Type B pancreatic cell (in vitro differentiated cells): ENCODE measurements at regions not wholly inside any gene's neighbourhood (a gene's known extent, or its start where the extent isn't known, plus 50 kb on each side); places are given as distances from the start of the nearest gene placed in this dataset.
A peak's percentile ranks its signal among the peaks of the same experiment; 100 is the strongest.

Experiments
- DNase-seq: peaks from one replicate; pipeline ENCODE4 v3.0.0; 2021; ENCODE audit warnings: mixed read lengths; ENCODE audit not compliant: unreplicated experiment; ENCODE audit errors: extremely low spot score
- H3K27ac Mint-ChIP-seq: 2 replicates; pipeline ENCODE4 v1.8.0; 2021; ENCODE audit warnings: mild to moderate bottlenecking, mixed read lengths
- H3K27me3 Mint-ChIP-seq: 2 replicates; pipeline ENCODE4 v1.8.0; 2021; ENCODE audit warnings: mixed read lengths
- H3K36me3 Mint-ChIP-seq: 2 replicates; pipeline ENCODE4 v1.8.0; 2021; ENCODE audit warnings: mixed read lengths
- H3K4me1 Mint-ChIP-seq: one replicate; pipeline ENCODE4 v1.8.0; 2021; ENCODE audit warnings: mixed read lengths; ENCODE audit not compliant: unreplicated experiment
- H3K4me3 Mint-ChIP-seq: 2 replicates; pipeline ENCODE4 v1.8.0; 2021; ENCODE audit warnings: mild to moderate bottlenecking, mixed read lengths
- H3K9me3 Mint-ChIP-seq: 2 replicates; pipeline ENCODE4 v1.8.0; 2021; ENCODE audit warnings: mixed read lengths
- TF ChIP-seq, protein P1 (sequence below): fragments of 200-600 bp; sonication (generic); conservative IDR thresholded peaks from 2 replicates; pipeline ENCODE4 v1.5.0; 2021; ENCODE audit warnings: antibody characterized with exemption, mild to moderate bottlenecking

GRCh38 chrX:39985071-39985470 lies 112.7 kb downstream of the BCOR start:
- TF ChIP-seq, protein P1, sequence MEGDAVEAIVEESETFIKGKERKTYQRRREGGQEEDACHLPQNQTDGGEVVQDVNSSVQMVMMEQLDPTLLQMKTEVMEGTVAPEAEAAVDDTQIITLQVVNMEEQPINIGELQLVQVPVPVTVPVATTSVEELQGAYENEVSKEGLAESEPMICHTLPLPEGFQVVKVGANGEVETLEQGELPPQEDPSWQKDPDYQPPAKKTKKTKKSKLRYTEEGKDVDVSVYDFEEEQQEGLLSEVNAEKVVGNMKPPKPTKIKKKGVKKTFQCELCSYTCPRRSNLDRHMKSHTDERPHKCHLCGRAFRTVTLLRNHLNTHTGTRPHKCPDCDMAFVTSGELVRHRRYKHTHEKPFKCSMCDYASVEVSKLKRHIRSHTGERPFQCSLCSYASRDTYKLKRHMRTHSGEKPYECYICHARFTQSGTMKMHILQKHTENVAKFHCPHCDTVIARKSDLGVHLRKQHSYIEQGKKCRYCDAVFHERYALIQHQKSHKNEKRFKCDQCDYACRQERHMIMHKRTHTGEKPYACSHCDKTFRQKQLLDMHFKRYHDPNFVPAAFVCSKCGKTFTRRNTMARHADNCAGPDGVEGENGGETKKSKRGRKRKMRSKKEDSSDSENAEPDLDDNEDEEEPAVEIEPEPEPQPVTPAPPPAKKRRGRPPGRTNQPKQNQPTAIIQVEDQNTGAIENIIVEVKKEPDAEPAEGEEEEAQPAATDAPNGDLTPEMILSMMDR: no peak
- Mint-ChIP-seq H3K27ac (peak overlapping the region; percentile 20), H3K4me3 (no peak overlapping the region), H3K4me1 (peaks cover 6% of the 10 kb centered on the region), H3K9me3 (no peaks in the 10 kb centered on the region), H3K36me3 (no peaks in the 10 kb centered on the region), H3K27me3 (no peaks in the 10 kb centered on the region)
- DNase-seq: no peak

DNA sequence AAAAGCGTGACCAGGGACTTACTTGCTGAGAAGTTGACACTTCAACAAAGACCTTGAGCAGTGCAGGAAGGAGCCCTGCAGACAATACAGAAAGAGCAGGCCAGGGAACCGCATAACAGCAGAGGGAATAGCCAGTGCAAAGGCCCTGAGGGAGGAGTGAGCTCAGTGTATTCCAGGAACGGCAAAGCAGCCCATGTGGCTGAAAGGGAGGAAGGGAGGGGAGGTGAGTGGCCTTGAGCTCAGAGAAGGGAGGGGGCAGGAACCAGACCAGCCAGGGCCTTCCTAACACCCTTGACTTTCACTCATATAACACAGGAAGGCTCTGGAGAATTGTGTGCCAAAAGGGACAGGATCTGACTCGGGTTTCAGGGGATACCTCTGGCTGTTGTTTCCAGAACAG lies 112.2 kb downstream of the BCOR start:
- H3K36me3 Mint-ChIP-seq: no peaks in the 10 kb centered on the region
- TF ChIP-seq, protein P1: no peak
- no peaks in the 10 kb centered on the region for H3K9me3 Mint-ChIP-seq
- no peak overlapping the region for H3K4me3 Mint-ChIP-seq
- DNase-seq: no peak
- H3K4me1 Mint-ChIP-seq: peaks cover 6% of the 10 kb centered on the region
- peak overlapping the region; percentile 20 for H3K27ac Mint-ChIP-seq
- no peaks in the 10 kb centered on the region for H3K27me3 Mint-ChIP-seq

GRCh38 chrX:39988496-39988895 lies 109.3 kb downstream of the BCOR start:
- H3K4me1 Mint-ChIP-seq: peaks cover 6% of the 10 kb centered on the region
- H3K27me3 Mint-ChIP-seq: no peaks in the 10 kb centered on the region
- no peak overlapping the region for H3K4me3 Mint-ChIP-seq

DNA sequence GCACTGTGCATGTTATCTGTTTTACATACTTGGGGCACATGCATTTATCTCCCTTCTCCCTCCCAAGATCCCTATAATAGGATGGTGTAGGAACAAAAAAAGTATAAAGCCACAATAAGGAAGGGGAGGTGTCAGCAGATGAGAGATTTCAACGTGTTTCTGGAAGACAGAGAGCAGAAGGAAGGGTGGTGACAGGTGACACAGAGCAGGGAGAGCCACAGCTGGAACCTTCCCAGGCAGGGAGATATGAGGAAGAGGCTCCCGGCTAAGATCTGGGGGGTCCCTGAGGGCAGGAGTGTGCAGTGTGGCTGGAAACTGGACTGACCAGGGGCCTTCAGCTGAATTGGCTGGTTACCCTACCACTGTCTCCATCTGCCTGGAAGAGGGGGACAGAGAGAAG lies 107.4 kb downstream of the BCOR start:
- no peak for DNase-seq
- Mint-ChIP-seq H3K36me3 (no peaks in the 10 kb centered on the region), H3K9me3 (no peaks in the 10 kb centered on the region), H3K27ac (no peak overlapping the region), H3K4me1 (peaks cover 1% of the 10 kb centered on the region), H3K4me3 (no peak overlapping the region), H3K27me3 (no peaks in the 10 kb centered on the region)
- TF ChIP-seq, protein P1: no peak

More at GRCh38 chrX:39988496-39988895, 109.3 kb downstream of the BCOR start:
- Mint-ChIP-seq H3K36me3 (no peaks in the 10 kb centered on the region), H3K9me3 (no peaks in the 10 kb centered on the region), H3K27ac (no peak overlapping the region)
- TF ChIP-seq, protein P1: no peak
- no peak for DNase-seq

GRCh38 chrX:39992300-39992699 lies 105.5 kb downstream of the BCOR start:
- Mint-ChIP-seq H3K4me1 (no peaks in the 10 kb centered on the region), H3K27ac (no peak overlapping the region), H3K36me3 (no peaks in the 10 kb centered on the region), H3K27me3 (no peaks in the 10 kb centered on the region), H3K4me3 (no peak overlapping the region), H3K9me3 (no peaks in the 10 kb centered on the region)
- TF ChIP-seq, protein P1: no peak
- DNase-seq: no peak

DNA sequence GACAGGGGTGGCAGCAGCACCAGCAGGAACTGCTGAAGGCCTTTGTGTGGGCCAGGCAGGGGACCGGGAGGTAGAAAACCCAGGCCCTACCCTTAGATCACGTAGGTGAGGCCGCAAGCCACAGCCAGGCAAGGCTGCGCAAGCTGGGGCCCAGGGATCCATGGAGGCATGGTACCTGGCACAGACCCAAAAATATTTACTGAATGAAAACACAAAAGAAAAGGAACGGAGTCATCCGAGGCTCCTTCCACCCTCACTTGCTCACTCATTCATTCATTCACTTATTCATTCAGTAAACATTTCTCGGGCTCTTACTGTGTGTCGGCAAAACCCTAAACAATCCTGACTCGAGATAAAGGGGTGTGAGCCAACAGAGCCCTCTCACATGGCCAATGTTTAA lies 102.3 kb downstream of the BCOR start:
- no peaks in the 10 kb centered on the region for H3K36me3 Mint-ChIP-seq
- TF ChIP-seq, protein P1: no peak
- no peaks in the 10 kb centered on the region for H3K9me3 Mint-ChIP-seq
- no peak overlapping the region for H3K4me3 Mint-ChIP-seq
- no peak for DNase-seq
- H3K4me1 Mint-ChIP-seq: no peaks in the 10 kb centered on the region
- no peak overlapping the region for H3K27ac Mint-ChIP-seq
- H3K27me3 Mint-ChIP-seq: no peaks in the 10 kb centered on the region
